Smooth muscle cell (in vitro differentiated cells): ENCODE measurements at regions not wholly inside any gene's neighbourhood (a gene's known extent, or its start where the extent isn't known, plus 50 kb on each side); places are given as distances from the start of the nearest gene placed in this dataset.
"Not testable (repeated sequence)": the region's sequence is repeated elsewhere in the genome, so short reads cannot be mapped to it uniquely, and the experiment has no call there.

Experiments used
- DNase-seq: peaks from one replicate; lab custom pipeline; 2025; ENCODE audit not compliant: unreplicated experiment; lab: John Stamatoyannopoulos, UW
- H2AFZ ChIP-seq: fragments of 200-600 bp; sonication (generic); 2 replicates; pipeline ENCODE4 v1.6.0; 2016; ENCODE audit warnings: antibody characterized with exemption, low read depth, mild to moderate bottlenecking
- H3F3A ChIP-seq: fragments of 200-600 bp; sonication (generic); 2 replicates; pipeline ENCODE4 v1.6.0; 2017; ENCODE audit warnings: antibody characterized with exemption, low read depth
- H3K27ac ChIP-seq: fragments of 200-600 bp; sonication (generic); 2 replicates; pipeline ENCODE4 v1.5.1; 2016; ENCODE audit warnings: low read depth, mild to moderate bottlenecking
- H3K27me3 ChIP-seq: fragments of 200-600 bp; sonication (generic); 2 replicates; pipeline ENCODE4 v1.6.1; 2016; ENCODE audit warnings: low read depth, mild to moderate bottlenecking
- H3K36me3 ChIP-seq: fragments of 200-600 bp; sonication (generic); 2 replicates; pipeline ENCODE4 v1.5.1; 2016; ENCODE audit warnings: low read depth
- H3K4me1 ChIP-seq: fragments of 200-600 bp; sonication (generic); 2 replicates; pipeline ENCODE4 v1.5.1; 2016; ENCODE audit warnings: low read depth
- H3K4me2 ChIP-seq: fragments of 200-600 bp; sonication (generic); 2 replicates; pipeline ENCODE4 v1.6.0; 2016; ENCODE audit warnings: mild to moderate bottlenecking
- H3K4me3 ChIP-seq: fragments of 200-600 bp; sonication (generic); 2 replicates; pipeline ENCODE4 v1.5.1; 2016; ENCODE audit warnings: mild to moderate bottlenecking
- H3K79me2 ChIP-seq: fragments of 200-600 bp; sonication (generic); 2 replicates; pipeline ENCODE4 v1.6.0; 2016; ENCODE audit warnings: low read depth, mild to moderate bottlenecking
- H3K9ac ChIP-seq: fragments of 200-600 bp; sonication (generic); 2 replicates; pipeline ENCODE4 v1.6.0; 2016; ENCODE audit warnings: low read depth
- H3K9me3 ChIP-seq: fragments of 200-600 bp; sonication (generic); replicated peaks from 2 replicates; pipeline ENCODE4 v1.5.1; 2016; ENCODE audit warnings: low read depth
- H4K20me1 ChIP-seq: fragments of 200-600 bp; sonication (generic); 2 replicates; pipeline ENCODE4 v1.6.0; 2016; ENCODE audit warnings: low read depth
- CTCF ChIP-seq: fragments of 200-600 bp; sonication (generic); IDR thresholded peaks from 2 replicates; pipeline ENCODE4 v1.5.1; 2017; ENCODE audit warnings: borderline replicate concordance, mild to moderate bottlenecking, antibody characterized with exemption; ENCODE audit not compliant: insufficient read depth, poor library complexity, severe bottlenecking
- WGBS: methylation state at CpG from one replicate; pipeline ENCODE4 v1.1.7; 2016; ENCODE audit warnings: low lambda C conversion rate; 5-methylcytosine and 5-hydroxymethylcytosine counted together

GRCh38 chr10:3313784-3314444 lies 141.3 kb upstream of the PITRM1 start:
- H2AFZ ChIP-seq, H3K27me3 ChIP-seq, H3K79me2 ChIP-seq, H3K4me3 ChIP-seq, H3K4me2 ChIP-seq, DNase-seq, H3K4me1 ChIP-seq, H3K9me3 ChIP-seq, H3K36me3 ChIP-seq, H3K27ac ChIP-seq, H4K20me1 ChIP-seq, H3K9ac ChIP-seq, H3F3A ChIP-seq: not testable (repeated sequence)
- 41% methylated on average over 2 of the region's 2 CpGs for WGBS

DNA sequence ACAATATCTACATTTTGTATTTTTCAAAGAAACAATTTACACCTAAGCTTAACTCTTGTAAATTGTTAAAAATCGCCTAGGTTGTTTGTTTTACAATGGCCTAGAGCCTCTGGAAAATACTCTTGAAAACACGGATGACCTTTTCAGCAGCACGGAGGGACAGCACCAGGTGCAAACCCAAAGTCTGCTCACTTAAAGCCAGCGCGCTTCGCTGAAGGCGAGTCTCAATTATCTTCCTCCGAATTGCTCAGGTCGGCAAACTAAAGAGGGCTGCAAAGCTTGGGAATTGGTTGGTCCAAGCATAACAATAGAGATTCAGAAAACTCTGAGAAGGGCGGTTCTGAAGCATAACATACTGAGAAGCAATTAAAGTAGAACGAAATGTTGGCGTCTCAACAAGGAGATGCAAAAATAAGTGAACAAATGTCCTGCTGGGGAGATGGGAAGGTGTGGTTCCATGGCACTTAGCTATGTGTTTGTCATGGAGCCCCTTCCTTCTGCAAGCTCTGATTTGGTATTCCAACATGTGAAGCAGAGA lies 139.9 kb upstream of the PITRM1 start:
- Histone ChIP-seq H3K4me3 (no peak overlapping the region), H3K4me1 (no peaks in the 10 kb centered on the region), H2AFZ (no peak overlapping the region), H3K36me3 (no peaks in the 10 kb centered on the region), H3K9ac (no peak overlapping the region), H3K27me3 (no peaks in the 10 kb centered on the region), H3K9me3 (no peaks in the 10 kb centered on the region), H3K79me2 (no peaks in the 10 kb centered on the region), H3K4me2 (no peak overlapping the region), H3K27ac (no peak overlapping the region), H4K20me1 (no peaks in the 10 kb centered on the region), H3F3A (no peaks in the 10 kb centered on the region)
- no peak for DNase-seq
- WGBS, result 60% methylated on average over 12 of the region's 12 CpGs
- no peak for TF ChIP-seq CTCF

- no peak overlapping the region for H3K9ac ChIP-seq
- no peak overlapping the region for H3K4me3 ChIP-seq
- DNase-seq, result no peak
- no peak for TF ChIP-seq CTCF
- 80% methylated on average over 8 of the region's 8 CpGs for WGBS
- no peak overlapping the region for H2AFZ ChIP-seq
- H3K9me3 ChIP-seq, result no peaks in the 10 kb centered on the region
- no peaks in the 10 kb centered on the region for H3K27me3 ChIP-seq
- H3K4me1 ChIP-seq, result no peaks in the 10 kb centered on the region
- H3F3A ChIP-seq, result no peaks in the 10 kb centered on the region
- no peaks in the 10 kb centered on the region for H4K20me1 ChIP-seq
- no peaks in the 10 kb centered on the region for H3K36me3 ChIP-seq
- no peak overlapping the region for H3K4me2 ChIP-seq
- H3K79me2 ChIP-seq, result no peaks in the 10 kb centered on the region
- H3K27ac ChIP-seq, result no peak overlapping the region
Observed at GRCh38 chr10:3310016-3310784, 137.6 kb upstream of the PITRM1 start.

GRCh38 chr10:3306050-3306449 lies 133.5 kb upstream of the PITRM1 start:
- H3F3A ChIP-seq, result no peaks in the 10 kb centered on the region
- DNase-seq, result no peak
- H3K4me1 ChIP-seq, result no peaks in the 10 kb centered on the region
- no peaks in the 10 kb centered on the region for H3K36me3 ChIP-seq
- no peak overlapping the region for H3K9ac ChIP-seq
- no peak overlapping the region for H3K4me2 ChIP-seq
- WGBS, result 93% methylated on average over 2 of the region's 2 CpGs
- no peak overlapping the region for H3K4me3 ChIP-seq
- TF ChIP-seq CTCF, result no peak
- H3K79me2 ChIP-seq, result no peaks in the 10 kb centered on the region
- H3K9me3 ChIP-seq, result no peaks in the 10 kb centered on the region
- no peaks in the 10 kb centered on the region for H3K27me3 ChIP-seq
- H4K20me1 ChIP-seq, result no peaks in the 10 kb centered on the region
- no peak overlapping the region for H2AFZ ChIP-seq
- H3K27ac ChIP-seq, result no peak overlapping the region
